ENCODE measurements at regions not wholly inside any gene's neighbourhood (a gene's known extent, or its start where the extent isn't known, plus 50 kb on each side); places are given as distances from the start of the nearest gene placed in this dataset.

- Mint-ChIP-seq H3K4me1 (no peaks in the 10 kb centered on the region), H3K9me3 (no peaks in the 10 kb centered on the region), H3K27ac (no peak overlapping the region), H3K36me3 (ENCODE audit: low read depth) (no peaks in the 10 kb centered on the region), H3K27me3 (ENCODE audit: insufficient read depth) (no peaks in the 10 kb centered on the region), H3K4me3 (no peak overlapping the region)
- Histone ChIP-seq H3K27ac (ENCODE audit: low read depth, low read length) (no peak overlapping the region), H3K9ac (ENCODE audit: extremely low read depth, low read length, poor library complexity, severe bottlenecking) (no peak overlapping the region), H3K4me1 (ENCODE audit: control insufficient read depth, insufficient read depth, low read length) (no peaks in the 10 kb centered on the region), H3K27me3 (ENCODE audit: control insufficient read depth, insufficient read depth, low read length, poor library complexity, severe bottlenecking) (no peaks in the 10 kb centered on the region), H3K36me3 (ENCODE audit: control insufficient read depth, insufficient read depth, low read length) (no peaks in the 10 kb centered on the region), H3K9me3 (ENCODE audit: control insufficient read depth, low read length) (no peaks in the 10 kb centered on the region), H3K4me3 (ENCODE audit: low read length) (no peak overlapping the region)
- no peak for TF ChIP-seq CTCF (conservative IDR thresholded peaks at IDR 0.05)
- no peak for DNase-seq
- 92 to 95% methylated on average over 2 to 5 of the region's 5 CpGs for WGBS, 2 experiments (ENCODE audit: insufficient coverage in 1 of 2, insufficient read length in 1 of 2)
Measured at GRCh38 chr18:53894675-53895442, 329.6 kb downstream of the MBD2 start.

GRCh38 chr18:53887447-53887846, 337.0 kb downstream of the MBD2 start:
- no peaks in the 10 kb centered on the region for H3K36me3 Mint-ChIP-seq (ENCODE audit: low read depth)
- Histone ChIP-seq H3K27me3 (ENCODE audit: control insufficient read depth, insufficient read depth, low read length, poor library complexity, severe bottlenecking) (no peaks in the 10 kb centered on the region), H3K4me3 (ENCODE audit: low read length) (no peak overlapping the region), H3K27ac (ENCODE audit: low read depth, low read length) (no peak overlapping the region), H3K36me3 (ENCODE audit: control insufficient read depth, insufficient read depth, low read length) (no peaks in the 10 kb centered on the region), H3K4me1 (ENCODE audit: control insufficient read depth, insufficient read depth, low read length) (no peaks in the 10 kb centered on the region), H3K9me3 (ENCODE audit: control insufficient read depth, low read length) (no peaks in the 10 kb centered on the region), H3K9ac (ENCODE audit: extremely low read depth, low read length, poor library complexity, severe bottlenecking) (no peak overlapping the region)
- H3K4me3 Mint-ChIP-seq = no peak overlapping the region
- H3K4me1 Mint-ChIP-seq = no peaks in the 10 kb centered on the region
- no peak for DNase-seq
- no peaks in the 10 kb centered on the region for H3K9me3 Mint-ChIP-seq
- 96 to 100% methylated on average over 1 to 3 of the region's 3 CpGs for WGBS, 2 experiments (ENCODE audit: insufficient coverage in 1 of 2, insufficient read length in 1 of 2)
- H3K27ac Mint-ChIP-seq = no peak overlapping the region
- TF ChIP-seq CTCF (conservative IDR thresholded peaks at IDR 0.05) = no peak
- H3K27me3 Mint-ChIP-seq (ENCODE audit: insufficient read depth) = no peaks in the 10 kb centered on the region

- Histone ChIP-seq H3K9me3 (ENCODE audit: control insufficient read depth, low read length) (no peaks in the 10 kb centered on the region), H3K27me3 (ENCODE audit: control insufficient read depth, insufficient read depth, low read length, poor library complexity, severe bottlenecking) (no peaks in the 10 kb centered on the region), H3K9ac (ENCODE audit: extremely low read depth, low read length, poor library complexity, severe bottlenecking) (no peak overlapping the region), H3K4me3 (ENCODE audit: low read length) (no peak overlapping the region), H3K27ac (ENCODE audit: low read depth, low read length) (no peak overlapping the region), H3K4me1 (ENCODE audit: control insufficient read depth, insufficient read depth, low read length) (no peaks in the 10 kb centered on the region), H3K36me3 (ENCODE audit: control insufficient read depth, insufficient read depth, low read length) (no peaks in the 10 kb centered on the region)
- Mint-ChIP-seq H3K27ac (no peak overlapping the region), H3K27me3 (ENCODE audit: insufficient read depth) (no peaks in the 10 kb centered on the region), H3K36me3 (ENCODE audit: low read depth) (no peaks in the 10 kb centered on the region), H3K4me3 (no peak overlapping the region), H3K4me1 (no peaks in the 10 kb centered on the region), H3K9me3 (no peaks in the 10 kb centered on the region)
- DNase-seq = no peak
- TF ChIP-seq CTCF (conservative IDR thresholded peaks at IDR 0.05) = no peak
- 94% methylated on average over 1 of the region's 1 CpG; no CpG with 5 or more reads in 1 of the 2 experiments for WGBS, 2 experiments (ENCODE audit: insufficient coverage in 1 of 2, insufficient read length in 1 of 2)
Measured at GRCh38 chr18:53886058-53886457, 338.4 kb downstream of the MBD2 start.

Data from endodermal cell (in vitro differentiated cells).